K562 (cell line): ENCODE measurements at regions not wholly inside any gene's neighbourhood (a gene's known extent, or its start where the extent isn't known, plus 50 kb on each side); places are given as distances from the start of the nearest gene placed in this dataset.

Source experiments
- ATAC-seq: fragments of 200-7000 bp; cut with Tn5 transposase; 3 replicates; pipeline ENCODE4 v1.9.1; 2020; ENCODE audit warnings: moderate library complexity
- BruUV-seq: library from RNA; stranded (reverse); fragments of 400-500 nt; replicated peaks from 2 replicates; lab custom pipeline; 2021; lab: Mats Ljungman, UMichigan
- CTCF ChIA-PET: fragments of 300-600 bp; formaldehyde crosslinking; extraction: SDS; loops from one replicate; lab custom pipeline; 2021; ENCODE audit warnings: low intra/inter-chr PET ratio; lab: Yijun Ruan, JAX
- POLR2A ChIA-PET: fragments of 300-600, 350-650 bp; sonication (Branson Sonifier 250); formaldehyde crosslinking; extraction: SDS; loops from one replicate; lab custom pipeline; 2021; ENCODE audit warnings: antibody characterized with exemption, inconsistent platforms; lab: Yijun Ruan, JAX
- DNase-seq, 4 experiments: peaks; one replicate each; pipeline versions ENCODE4 v3.0.0 to v3.0.0-alpha.2; 2011 to 2018; ENCODE audit warnings: low spot score in 3 of 4, mixed read lengths in 3 of 4; ENCODE audit errors: extremely low read depth in 1 of 4
- FAIRE-seq: peaks from 2 replicates; lab custom pipeline; 2011; peaks lifted over from hg19 to GRCh38; lab: Jason Lieb, UNC
- H2AFZ ChIP-seq: 2 replicates; pipeline ENCODE4 v1.6.0; 2011; ENCODE audit warnings: low read depth, low read length, control low read depth, inconsistent platforms
- H3K27ac ChIP-seq: fragments of 200-600 bp; 3 replicates; pipeline ENCODE4 v1.8.0; 2011; ENCODE audit warnings: low read depth, mild to moderate bottlenecking, control low read depth, inconsistent platforms, low read length, moderate library complexity, mixed read lengths; ENCODE audit errors: extremely low read depth
- H3K27me3 ChIP-seq, 2 experiments: fragments of 300-600 bp in 1 of 2; 2 replicates in 1 of 2; 3 replicates in 1 of 2; pipeline versions ENCODE4 v1.6.0 to v1.8.0; 2011; ENCODE audit warnings: inconsistent platforms in 2 of 2, low read length in 2 of 2, mild to moderate bottlenecking in 1 of 2, mixed read lengths in 1 of 2, moderate library complexity in 1 of 2; ENCODE audit not compliant: control insufficient read depth in 2 of 2, insufficient read depth in 2 of 2
- H3K36me3 ChIP-seq: fragments of 300-600 bp; 3 replicates; pipeline ENCODE4 v1.8.0; 2011; ENCODE audit warnings: mild to moderate bottlenecking, low read length, inconsistent platforms; ENCODE audit not compliant: control insufficient read depth, insufficient read depth
- H3K4me1 ChIP-seq, 2 experiments: fragments of 200-600 bp in 1 of 2; replicated peaks in 1 of 2; 2 replicates in 1 of 2; 3 replicates in 1 of 2; pipeline versions ENCODE4 v1.5.1 to v1.8.0; 2011; ENCODE audit warnings: inconsistent platforms in 2 of 2, low read length in 2 of 2, mild to moderate bottlenecking in 1 of 2, mixed read lengths in 1 of 2, moderate library complexity in 1 of 2; ENCODE audit not compliant: control insufficient read depth in 2 of 2, insufficient read depth in 2 of 2
- H3K4me2 ChIP-seq: 2 replicates; pipeline ENCODE4 v1.6.1; 2011; ENCODE audit warnings: low read length, control low read depth, inconsistent platforms, mixed read lengths; ENCODE audit not compliant: insufficient read depth
- H3K4me3 ChIP-seq: fragments of 200-600 bp; sonication (generic), shearing (Covaris generic); 2 replicates; pipeline ENCODE4 v1.5.1; 2016; ENCODE audit warnings: control low read depth, inconsistent platforms
- H3K79me2 ChIP-seq: fragments of 200-600 bp; 3 replicates; pipeline ENCODE4 v1.8.0; 2011; ENCODE audit warnings: low read length, inconsistent platforms; ENCODE audit not compliant: control insufficient read depth, insufficient read depth
- H3K9ac ChIP-seq, 2 experiments: 2 replicates each; pipeline versions ENCODE4 v1.6.0 to v1.6.1; 2011; ENCODE audit warnings: low read depth in 2 of 2, low read length in 2 of 2, control low read depth in 1 of 2, inconsistent platforms in 1 of 2, mild to moderate bottlenecking in 1 of 2, mixed read lengths in 1 of 2; ENCODE audit not compliant: insufficient read depth in 1 of 2
- H3K9me1 ChIP-seq: one replicate; pipeline ENCODE4 v1.6.0; 2011; ENCODE audit warnings: inconsistent platforms, mild to moderate bottlenecking, low read length, moderate library complexity; ENCODE audit not compliant: control insufficient read depth, insufficient read depth
- H3K9me3 ChIP-seq: replicated peaks from 2 replicates; pipeline ENCODE4 v1.5.1; 2011; ENCODE audit warnings: low read depth, low read length, inconsistent platforms; ENCODE audit not compliant: control insufficient read depth, insufficient read depth
- H4K20me1 ChIP-seq: replicated peaks from 2 replicates; pipeline ENCODE4 v1.6.1; 2011; ENCODE audit warnings: low read length, inconsistent platforms, mixed read lengths; ENCODE audit not compliant: control insufficient read depth, insufficient read depth
- CHD2 ChIP-seq: IDR thresholded peaks from 2 replicates; pipeline ENCODE4 v1.6.1; 2011; ENCODE audit warnings: low read depth, low read length
- CREM ChIP-seq: IDR thresholded peaks from 2 replicates; pipeline ENCODE4 v1.6.1; 2014; ENCODE audit warnings: antibody characterized with exemption, low read depth
- GABPB1 ChIP-seq: sonication (generic); formaldehyde crosslinking; IDR thresholded peaks from 2 replicates; pipeline ENCODE4 v1.8.0; 2022; ENCODE audit warnings: mild to moderate bottlenecking, missing genetic modification reagents
- HEY1 ChIP-seq: fragments of 250-450 bp; sonication (Bioruptor Pico); IDR thresholded peaks from 2 replicates; pipeline ENCODE4 v1.5.0; 2020; ENCODE audit warnings: mild to moderate bottlenecking, moderate library complexity, borderline replicate concordance
- KHSRP ChIP-seq: fragments of 450-650 bp; IDR thresholded peaks from 2 replicates; pipeline ENCODE4 v1.6.1; 2017
- POLR3G ChIP-seq: IDR thresholded peaks from 2 replicates; pipeline ENCODE4 v1.6.1; 2011; ENCODE audit not compliant: insufficient read length, insufficient replicate concordance; ENCODE audit errors: extremely low read depth
- PYGO2 ChIP-seq: fragments of 450-650 bp; IDR thresholded peaks from 2 replicates; pipeline ENCODE4 v1.6.1; 2016; ENCODE audit warnings: mild to moderate bottlenecking, missing genetic modification characterization, moderate library complexity, missing compliant biosample characterization
- RBM15 ChIP-seq: fragments of 200-400 bp; formaldehyde crosslinking; IDR thresholded peaks from 2 replicates; pipeline ENCODE4 v1.6.1; 2018; ENCODE audit warnings: mild to moderate bottlenecking, low read length, moderate library complexity; ENCODE audit not compliant: insufficient read depth
- RBM17 ChIP-seq: fragments of 200-400 bp; formaldehyde crosslinking; IDR thresholded peaks from 2 replicates; pipeline ENCODE4 v1.6.1; 2017; ENCODE audit warnings: low read depth, mild to moderate bottlenecking, low read length, borderline replicate concordance
- RCOR1 ChIP-seq, 2 experiments: IDR thresholded peaks; 2 replicates each; pipeline ENCODE4 v1.6.1; 2012; ENCODE audit warnings: low read depth in 2 of 2, low read length in 2 of 2, borderline replicate concordance in 1 of 2, improper control_type of control experiment in 1 of 2
- SMARCA5 ChIP-seq: fragments of 450-650 bp; IDR thresholded peaks from 2 replicates; pipeline ENCODE4 v1.6.1; 2016
- TCFL5 ChIP-seq: fragments of 250-450 bp; sonication (Bioruptor Pico); conservative IDR thresholded peaks from 2 replicates; pipeline ENCODE4 v1.6.1; 2021; ENCODE audit warnings: mild to moderate bottlenecking, moderate library complexity, matching md5 sums
- U2AF2 ChIP-seq: fragments of 200-400 bp; formaldehyde crosslinking; optimal IDR thresholded peaks from 2 replicates; pipeline ENCODE3; 2017; ENCODE audit warnings: low read depth, mild to moderate bottlenecking, low read length
- ZNF12 ChIP-seq: sonication (generic); formaldehyde crosslinking; IDR thresholded peaks from 2 replicates; pipeline ENCODE4 v1.4.0; 2020; ENCODE audit warnings: mild to moderate bottlenecking, missing genetic modification reagents
- ZNF134 ChIP-seq: fragments of 250-450 bp; sonication (Bioruptor Pico); conservative IDR thresholded peaks from 2 replicates; pipeline ENCODE4 v1.4.0; 2020
- ZSCAN29 ChIP-seq: fragments of 450-650 bp; IDR thresholded peaks from 2 replicates; pipeline ENCODE4 v1.6.1; 2017
- WGBS: fragments of 100-300 bp; shearing (Covaris generic); methylation state at CpG from one replicate; pipeline ENCODE4 v1.1.6; 2016; ENCODE audit warnings: low coverage, mixed read lengths; ENCODE audit not compliant: insufficient coverage; ENCODE audit errors: missing lambda C conversion rate; 5-methylcytosine and 5-hydroxymethylcytosine counted together
- in situ Hi-C: fragments of 300-500 bp; cut with MboI; formaldehyde crosslinking; loops from 4 replicates; pipeline ENCODE4 v1.15.0; 2018; ENCODE audit warnings: inconsistent platforms, mixed read lengths
- intact Hi-C: fragments of 100-400 bp; cut with micrococcal nuclease; formaldehyde crosslinking; loops from 2 replicates; pipeline ENCODE4 v1.14.2; 2022
- TF ChIP-seq, protein P1 (sequence below): sonication (generic); formaldehyde crosslinking; IDR thresholded peaks from 2 replicates; pipeline ENCODE4 v1.8.1; 2023; ENCODE audit warnings: mild to moderate bottlenecking, missing genetic modification reagents
- TF ChIP-seq, protein P2 (sequence below): fragments of 450-650 bp; IDR thresholded peaks from 2 replicates; pipeline ENCODE4 v1.6.1; 2014; ENCODE audit warnings: low read depth, mild to moderate bottlenecking, moderate library complexity, borderline replicate concordance
- TF ChIP-seq, protein P3 (sequence below): fragments of 450-650 bp; formaldehyde crosslinking; IDR thresholded peaks from 2 replicates; pipeline ENCODE4 v1.4.0; 2020; ENCODE audit warnings: mild to moderate bottlenecking
- TF ChIP-seq, protein P4 (sequence below): sonication (generic); formaldehyde crosslinking; IDR thresholded peaks from 2 replicates; pipeline ENCODE4 v1.8.0; 2022; ENCODE audit warnings: mild to moderate bottlenecking, missing genetic modification reagents

DNA sequence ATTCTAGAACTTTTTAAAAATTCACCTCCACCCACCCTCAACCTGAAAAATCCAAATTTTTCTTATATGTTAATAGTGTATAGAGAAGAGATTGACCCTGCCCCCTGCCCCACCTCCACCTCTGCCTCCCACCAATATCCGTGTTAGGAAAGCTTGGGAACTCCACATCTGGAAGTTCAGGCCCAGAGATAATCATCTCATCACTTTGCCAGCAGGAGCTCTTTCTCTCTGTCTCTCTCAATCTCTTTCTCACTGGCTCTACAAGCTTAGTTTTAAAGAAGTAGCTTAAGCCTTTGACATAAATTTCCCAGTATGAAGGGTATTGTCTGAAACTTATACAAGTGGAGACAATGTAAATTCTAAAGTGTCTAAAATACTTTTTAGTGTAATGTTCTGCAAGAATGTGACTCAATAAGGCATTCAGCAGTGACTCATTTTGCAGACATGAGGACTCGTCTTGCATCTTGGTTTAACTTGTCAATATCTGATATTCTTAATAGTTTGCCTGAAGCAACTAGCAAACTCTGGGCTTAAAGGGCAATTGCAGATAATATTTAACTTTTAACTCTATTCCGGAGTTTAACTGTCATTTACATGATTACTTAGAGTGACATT lies 299.8 kb upstream of the EPHA3 start:
- ATAC-seq = no peak
- POLR2A ChIA-PET = no interaction called here
- no TSS peak for BruUV-seq

GRCh38 chr3:88809993-88810392 lies 297.4 kb upstream of the EPHA3 start:
- Histone ChIP-seq H3K9me3 (no peaks in the 10 kb centered on the region), H3K4me3 (no peak overlapping the region), H3K79me2 (no peaks in the 10 kb centered on the region), H3K27me3 (no peaks in the 10 kb centered on the region), H4K20me1 (no peaks in the 10 kb centered on the region), H3K36me3 (no peaks in the 10 kb centered on the region), H3K4me2 (no peak overlapping the region), H3K9ac (no peak overlapping the region), H2AFZ (no peak overlapping the region), H3K9me1 (no peaks in the 10 kb centered on the region), H3K4me1 (no peaks in the 10 kb centered on the region), H3K27ac (no peak overlapping the region)
- WGBS = 0% methylated on average over 2 of the region's 2 CpGs
- intact Hi-C loops = no loop called here
- in situ Hi-C loops = no loop called here
- DNase-seq (no peak), FAIRE-seq (no peak), ATAC-seq (no peak)
- CTCF ChIA-PET = no interaction called here
- no TSS peak for BruUV-seq
- POLR2A ChIA-PET = no interaction called here
- TF ChIP-seq, protein P1, sequence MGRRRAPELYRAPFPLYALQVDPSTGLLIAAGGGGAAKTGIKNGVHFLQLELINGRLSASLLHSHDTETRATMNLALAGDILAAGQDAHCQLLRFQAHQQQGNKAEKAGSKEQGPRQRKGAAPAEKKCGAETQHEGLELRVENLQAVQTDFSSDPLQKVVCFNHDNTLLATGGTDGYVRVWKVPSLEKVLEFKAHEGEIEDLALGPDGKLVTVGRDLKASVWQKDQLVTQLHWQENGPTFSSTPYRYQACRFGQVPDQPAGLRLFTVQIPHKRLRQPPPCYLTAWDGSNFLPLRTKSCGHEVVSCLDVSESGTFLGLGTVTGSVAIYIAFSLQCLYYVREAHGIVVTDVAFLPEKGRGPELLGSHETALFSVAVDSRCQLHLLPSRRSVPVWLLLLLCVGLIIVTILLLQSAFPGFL = no peak
- TF ChIP-seq POLR3G = no peak
- TF ChIP-seq ZSCAN29 = no peak
- no peak for TF ChIP-seq U2AF2
- TF ChIP-seq, protein P2, sequence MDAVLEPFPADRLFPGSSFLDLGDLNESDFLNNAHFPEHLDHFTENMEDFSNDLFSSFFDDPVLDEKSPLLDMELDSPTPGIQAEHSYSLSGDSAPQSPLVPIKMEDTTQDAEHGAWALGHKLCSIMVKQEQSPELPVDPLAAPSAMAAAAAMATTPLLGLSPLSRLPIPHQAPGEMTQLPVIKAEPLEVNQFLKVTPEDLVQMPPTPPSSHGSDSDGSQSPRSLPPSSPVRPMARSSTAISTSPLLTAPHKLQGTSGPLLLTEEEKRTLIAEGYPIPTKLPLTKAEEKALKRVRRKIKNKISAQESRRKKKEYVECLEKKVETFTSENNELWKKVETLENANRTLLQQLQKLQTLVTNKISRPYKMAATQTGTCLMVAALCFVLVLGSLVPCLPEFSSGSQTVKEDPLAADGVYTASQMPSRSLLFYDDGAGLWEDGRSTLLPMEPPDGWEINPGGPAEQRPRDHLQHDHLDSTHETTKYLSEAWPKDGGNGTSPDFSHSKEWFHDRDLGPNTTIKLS = no peak
- TF ChIP-seq, protein P3, sequence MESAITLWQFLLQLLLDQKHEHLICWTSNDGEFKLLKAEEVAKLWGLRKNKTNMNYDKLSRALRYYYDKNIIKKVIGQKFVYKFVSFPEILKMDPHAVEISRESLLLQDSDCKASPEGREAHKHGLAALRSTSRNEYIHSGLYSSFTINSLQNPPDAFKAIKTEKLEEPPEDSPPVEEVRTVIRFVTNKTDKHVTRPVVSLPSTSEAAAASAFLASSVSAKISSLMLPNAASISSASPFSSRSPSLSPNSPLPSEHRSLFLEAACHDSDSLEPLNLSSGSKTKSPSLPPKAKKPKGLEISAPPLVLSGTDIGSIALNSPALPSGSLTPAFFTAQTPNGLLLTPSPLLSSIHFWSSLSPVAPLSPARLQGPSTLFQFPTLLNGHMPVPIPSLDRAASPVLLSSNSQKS (CRISPR knock-in tag) = no peak
- TF ChIP-seq, protein P4, sequence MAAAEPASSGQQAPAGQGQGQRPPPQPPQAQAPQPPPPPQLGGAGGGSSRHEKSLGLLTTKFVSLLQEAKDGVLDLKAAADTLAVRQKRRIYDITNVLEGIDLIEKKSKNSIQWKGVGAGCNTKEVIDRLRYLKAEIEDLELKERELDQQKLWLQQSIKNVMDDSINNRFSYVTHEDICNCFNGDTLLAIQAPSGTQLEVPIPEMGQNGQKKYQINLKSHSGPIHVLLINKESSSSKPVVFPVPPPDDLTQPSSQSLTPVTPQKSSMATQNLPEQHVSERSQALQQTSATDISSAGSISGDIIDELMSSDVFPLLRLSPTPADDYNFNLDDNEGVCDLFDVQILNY = no peak
- no peak for TF ChIP-seq GABPB1

More for the DNA sequence above, 299.8 kb upstream of the EPHA3 start:
- CTCF ChIA-PET = no interaction called here
- DNase-seq = no peak
- 0% methylated on average over 2 of the region's 3 CpGs for WGBS
- Histone ChIP-seq H3K9me3 (no peaks in the 10 kb centered on the region), H3K4me3 (no peak overlapping the region), H3K27me3 (no peaks in the 10 kb centered on the region), H3K4me1 (no peaks in the 10 kb centered on the region), H3K9me1 (no peaks in the 10 kb centered on the region), H2AFZ (no peak overlapping the region), H3K27ac (no peak overlapping the region), H3K79me2 (no peaks in the 10 kb centered on the region), H3K36me3 (no peaks in the 10 kb centered on the region), H3K9ac (no peak overlapping the region), H3K4me2 (no peak overlapping the region), H4K20me1 (no peaks in the 10 kb centered on the region)
- TF ChIP-seq KHSRP = no peak
- no peak for TF ChIP-seq RBM15
- no peak for TF ChIP-seq RBM17
- TF ChIP-seq RCOR1 (IDR thresholded peaks at IDR 0.05; ENCODE audit: borderline replicate concordance in 1 of 2, low read depth in 2 of 2, low read length in 2 of 2) = no peak
- no peak for TF ChIP-seq TCFL5
- TF ChIP-seq ZNF134 (CRISPR knock-in tag) = no peak
- TF ChIP-seq HEY1 = no peak
- no peak for TF ChIP-seq ZNF12 (CRISPR knock-in tag)
- TF ChIP-seq CHD2 = no peak
- no peak for TF ChIP-seq PYGO2 (tag)
- no peak for TF ChIP-seq SMARCA5
- no peak for TF ChIP-seq CREM
- in situ Hi-C loops = no loop called here
- intact Hi-C loops = no loop called here
- no peak for FAIRE-seq
